ENCODE measurements at regions not wholly inside any gene's neighbourhood (a gene's known extent, or its start where the extent isn't known, plus 50 kb on each side); places are given as distances from the start of the nearest gene placed in this dataset.

GRCh38 chr6:50591135-50591534, 122.2 kb upstream of the TFAP2D start:
- Histone ChIP-seq H3K4me3 (ENCODE audit: low read depth, low read length) (no peak overlapping the region), H3K36me3 (ENCODE audit: control insufficient read depth, insufficient read depth, low read length) (no peaks in the 10 kb centered on the region), H3K27me3 (ENCODE audit: control insufficient read depth, insufficient read depth, low read length) (no peaks in the 10 kb centered on the region)
- no peak for DNase-seq (ENCODE audit: low read depth)
- TF ChIP-seq CTCF (IDR thresholded peaks at IDR 0.05; ENCODE audit: insufficient read depth, low read length, poor library complexity, severe bottlenecking): no peak

GRCh38 chr6:50600280-50600679, 113.0 kb upstream of the TFAP2D start:
- no peak overlapping the region for H3K4me3 ChIP-seq (ENCODE audit: low read depth, low read length)
- H3K36me3 ChIP-seq (ENCODE audit: control insufficient read depth, insufficient read depth, low read length): no peaks in the 10 kb centered on the region
- no peaks in the 10 kb centered on the region for H3K27me3 ChIP-seq (ENCODE audit: control insufficient read depth, insufficient read depth, low read length)
- no peak for TF ChIP-seq CTCF (IDR thresholded peaks at IDR 0.05; ENCODE audit: insufficient read depth, low read length, poor library complexity, severe bottlenecking)
- DNase-seq (ENCODE audit: low read depth): no peak

DNA sequence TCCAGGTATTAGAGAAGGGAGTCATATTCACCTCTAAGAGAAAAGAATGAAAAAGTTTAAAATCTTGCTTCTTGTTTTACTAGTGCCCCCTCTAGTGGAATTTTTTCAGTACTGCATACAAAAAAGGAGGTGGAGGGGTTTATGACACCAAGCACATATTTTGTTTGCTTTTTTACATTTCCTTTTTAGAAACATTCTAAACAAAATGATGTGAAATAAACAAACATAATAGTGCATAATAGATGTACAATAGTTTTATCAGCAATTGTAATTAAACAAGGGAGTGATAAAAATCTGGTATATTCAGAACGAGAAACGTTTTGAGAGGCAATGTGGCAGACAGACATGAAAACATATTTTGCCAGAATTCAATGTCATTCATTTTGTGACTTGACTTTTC, 111.0 kb upstream of the TFAP2D start:
- TF ChIP-seq CTCF (IDR thresholded peaks at IDR 0.05; ENCODE audit: insufficient read depth, low read length, poor library complexity, severe bottlenecking): peak; percentile 74
- Histone ChIP-seq H3K27me3 (ENCODE audit: control insufficient read depth, insufficient read depth, low read length) (no peaks in the 10 kb centered on the region), H3K4me3 (ENCODE audit: low read depth, low read length) (no peak overlapping the region), H3K36me3 (ENCODE audit: control insufficient read depth, insufficient read depth, low read length) (no peaks in the 10 kb centered on the region)
- no peak for DNase-seq (ENCODE audit: low read depth)

GRCh38 chr6:50608421-50608820, 104.9 kb upstream of the TFAP2D start:
- Histone ChIP-seq H3K36me3 (ENCODE audit: control insufficient read depth, insufficient read depth, low read length) (no peaks in the 10 kb centered on the region), H3K27me3 (ENCODE audit: control insufficient read depth, insufficient read depth, low read length) (no peaks in the 10 kb centered on the region), H3K4me3 (ENCODE audit: low read depth, low read length) (no peak overlapping the region)
- TF ChIP-seq CTCF (IDR thresholded peaks at IDR 0.05; ENCODE audit: insufficient read depth, low read length, poor library complexity, severe bottlenecking): no peak
- DNase-seq (ENCODE audit: low read depth): no peak

DNA sequence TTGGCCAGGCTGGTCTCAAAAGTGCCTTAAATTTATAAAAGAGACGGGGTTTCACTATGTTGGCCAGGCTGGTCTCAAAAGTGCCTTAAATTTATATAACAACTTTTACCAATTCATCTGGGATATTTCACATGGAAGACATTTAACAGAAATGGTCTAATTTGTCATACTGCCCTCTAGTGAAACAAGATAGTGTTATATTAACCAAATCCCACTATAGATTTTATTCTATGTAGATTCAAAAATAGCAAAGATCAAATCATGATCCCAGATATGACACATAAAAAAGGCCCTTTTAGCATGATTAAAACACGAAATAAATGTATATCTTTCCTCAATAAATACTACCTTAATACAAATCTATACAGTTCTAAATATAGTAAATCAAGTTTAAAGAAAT, 102.8 kb upstream of the TFAP2D start:
- no peaks in the 10 kb centered on the region for H3K36me3 ChIP-seq (ENCODE audit: control insufficient read depth, insufficient read depth, low read length)
- no peak overlapping the region for H3K4me3 ChIP-seq (ENCODE audit: low read depth, low read length)
- TF ChIP-seq CTCF (IDR thresholded peaks at IDR 0.05; ENCODE audit: insufficient read depth, low read length, poor library complexity, severe bottlenecking): peak; percentile 23
- H3K27me3 ChIP-seq (ENCODE audit: control insufficient read depth, insufficient read depth, low read length): no peaks in the 10 kb centered on the region
- DNase-seq (ENCODE audit: low read depth): no peak

DNA sequence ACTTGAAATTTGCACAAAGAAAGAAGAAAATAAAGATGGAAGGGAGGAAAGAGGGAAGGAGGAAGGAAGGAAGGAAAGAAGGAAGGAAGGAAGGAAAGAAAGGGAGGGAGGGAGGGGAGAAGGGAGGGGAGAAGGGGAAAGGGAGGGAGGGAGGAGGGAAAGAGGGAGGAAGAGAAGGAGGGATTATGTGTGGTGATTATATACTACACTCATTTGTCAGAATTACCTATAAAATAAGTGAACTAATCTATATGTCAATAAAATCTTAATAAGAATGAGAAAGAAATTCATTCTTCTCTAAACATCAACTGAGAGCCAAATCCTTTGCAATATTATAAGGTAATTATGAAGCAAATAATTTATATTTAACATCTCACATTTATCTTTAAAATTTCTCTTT, 77.9 kb upstream of the TFAP2D start:
- H3K36me3 ChIP-seq (ENCODE audit: control insufficient read depth, insufficient read depth, low read length): no peaks in the 10 kb centered on the region
- H3K4me3 ChIP-seq (ENCODE audit: low read depth, low read length): no peak overlapping the region
- no peaks in the 10 kb centered on the region for H3K27me3 ChIP-seq (ENCODE audit: control insufficient read depth, insufficient read depth, low read length)
- no peak for TF ChIP-seq CTCF (IDR thresholded peaks at IDR 0.05; ENCODE audit: insufficient read depth, low read length, poor library complexity, severe bottlenecking)
- no peak for DNase-seq (ENCODE audit: low read depth)

Data from kidney epithelial cell (primary cell).